HepG2 (cell line): ENCODE measurements at regions not wholly inside any gene's neighbourhood (a gene's known extent, or its start where the extent isn't known, plus 50 kb on each side); places are given as distances from the start of the nearest gene placed in this dataset.

ENCODE experiments used
- ATAC-seq: fragments of 200-7000 bp; cut with Tn5 transposase; 3 replicates; pipeline ENCODE4 v1.9.1; 2020; ENCODE audit warnings: mild to moderate bottlenecking, moderate library complexity
- BruUV-seq: library from RNA; stranded (reverse); fragments of 400-500 nt; replicated peaks from 2 replicates; lab custom pipeline; 2021; lab: Mats Ljungman, UMichigan
- CTCF ChIA-PET: fragments of 300-600 bp; formaldehyde crosslinking; extraction: SDS; loops from one replicate; lab custom pipeline; 2021; ENCODE audit warnings: low total read pairs, inconsistent platforms, low intra/inter-chr PET ratio; lab: Yijun Ruan, JAX
- POLR2A ChIA-PET: fragments of 350-600 bp; sonication (Branson Sonifier 250); formaldehyde crosslinking; loops from one replicate; lab custom pipeline; 2020; ENCODE audit warnings: antibody characterized with exemption, inconsistent platforms; lab: Yijun Ruan, JAX
- DNase-seq: peaks from one replicate; pipeline ENCODE4 v3.0.0-alpha.2; 2015; ENCODE audit warnings: low spot score
- FAIRE-seq: peaks from 3 replicates; lab custom pipeline; 2011; peaks lifted over from hg19 to GRCh38; lab: Jason Lieb, UNC
- H2AFZ ChIP-seq: one replicate; pipeline ENCODE4 v1.6.1; 2011; ENCODE audit warnings: low read length, inconsistent platforms
- H3K27ac ChIP-seq: fragments of 300-600 bp; 3 replicates; pipeline ENCODE4 v1.8.0; 2011; ENCODE audit warnings: mixed run types, mild to moderate bottlenecking, mixed read lengths, low read length, inconsistent platforms; ENCODE audit not compliant: insufficient read depth; ENCODE audit errors: extremely low read length
- H3K27me3 ChIP-seq, 2 experiments: fragments of 200-600 bp in 1 of 2; 2 replicates in 1 of 2; 3 replicates in 1 of 2; pipeline versions ENCODE4 v1.6.0 to v1.8.0; 2011; ENCODE audit warnings: low read length in 2 of 2, mild to moderate bottlenecking in 2 of 2, moderate library complexity in 2 of 2, inconsistent platforms in 1 of 2; ENCODE audit not compliant: insufficient read depth in 2 of 2, control insufficient read depth in 1 of 2
- H3K36me3 ChIP-seq, 2 experiments: fragments of 200-600 bp in 1 of 2; replicated peaks in 1 of 2; 2 replicates in 1 of 2; 3 replicates in 1 of 2; pipeline versions ENCODE4 v1.5.1 to v1.8.0; 2011; ENCODE audit warnings: low read length in 2 of 2, inconsistent platforms in 1 of 2; ENCODE audit not compliant: insufficient read depth in 2 of 2, control insufficient read depth in 1 of 2
- H3K4me1 ChIP-seq: 2 replicates; pipeline ENCODE4 v1.5.1; 2012; ENCODE audit warnings: low read length, inconsistent platforms; ENCODE audit not compliant: insufficient read depth
- H3K4me2 ChIP-seq: 2 replicates; pipeline ENCODE4 v1.6.0; 2011; ENCODE audit warnings: low read depth, low read length, inconsistent platforms
- H3K4me3 ChIP-seq, 3 experiments: fragments of 200-600 bp in 1 of 3; sonication (generic), shearing (Covaris generic) in 1 of 3; replicated peaks in 1 of 3; 2 replicates each; pipeline ENCODE4 v1.5.1; 2011 to 2016; ENCODE audit warnings: low read length in 3 of 3, inconsistent platforms in 2 of 3, low read depth in 2 of 3, mild to moderate bottlenecking in 2 of 3, control low read depth in 1 of 3, mixed read lengths in 1 of 3; ENCODE audit not compliant: insufficient read depth in 1 of 3
- H3K79me2 ChIP-seq: one replicate; pipeline ENCODE4 v1.6.1; 2011; ENCODE audit warnings: low read length, inconsistent platforms; ENCODE audit not compliant: insufficient read depth
- H3K9ac ChIP-seq: 2 replicates; pipeline ENCODE4 v1.6.0; 2011; ENCODE audit warnings: mild to moderate bottlenecking, low read depth, low read length, inconsistent platforms; ENCODE audit not compliant: insufficient read depth
- H3K9me3 ChIP-seq: 2 replicates; pipeline ENCODE4 v1.5.1; 2012; ENCODE audit warnings: mild to moderate bottlenecking, low read length
- H4K20me1 ChIP-seq: 2 replicates; pipeline ENCODE4 v1.6.0; 2011; ENCODE audit warnings: inconsistent platforms, mild to moderate bottlenecking, low read length, moderate library complexity; ENCODE audit not compliant: insufficient read depth
- HOMEZ ChIP-seq: IDR thresholded peaks from 2 replicates; pipeline ENCODE4 v1.6.1; 2016; ENCODE audit warnings: low read depth
- NKX3-1 ChIP-seq: sonication (generic); formaldehyde crosslinking; IDR thresholded peaks from 2 replicates; pipeline ENCODE4 v1.5.0; 2020; ENCODE audit warnings: missing genetic modification reagents
- RELA ChIP-seq: sonication (generic); formaldehyde crosslinking; IDR thresholded peaks from 2 replicates; pipeline ENCODE4 v1.4.0; 2020; ENCODE audit warnings: missing genetic modification reagents
- RFXANK ChIP-seq: IDR thresholded peaks from 2 replicates; pipeline ENCODE4 v1.6.1; 2016
- TBP ChIP-seq: sonication (generic); formaldehyde crosslinking; IDR thresholded peaks from 2 replicates; pipeline ENCODE4 v1.5.0; 2020; ENCODE audit warnings: missing genetic modification reagents
- TCF7L2 ChIP-seq: IDR thresholded peaks from 2 replicates; pipeline ENCODE4 v1.6.1; 2011; ENCODE audit warnings: mild to moderate bottlenecking, low read depth, low read length, moderate library complexity
- ZNF282 ChIP-seq: fragments of 450-650 bp; IDR thresholded peaks from 2 replicates; pipeline ENCODE4 v1.6.1; 2018; ENCODE audit not compliant: partially characterized antibody
- ZNF672 ChIP-seq: sonication (generic); formaldehyde crosslinking; IDR thresholded peaks from 2 replicates; pipeline ENCODE4 v1.8.1; 2022; ENCODE audit warnings: missing genetic modification reagents
- ZNF747 ChIP-seq: sonication (generic); formaldehyde crosslinking; IDR thresholded peaks from 2 replicates; pipeline ENCODE4 v1.8.1; 2023; ENCODE audit warnings: missing genetic modification reagents, mild to moderate bottlenecking, borderline replicate concordance
- ZSCAN29 ChIP-seq: sonication (generic); formaldehyde crosslinking; conservative IDR thresholded peaks from 2 replicates; pipeline ENCODE4 v1.4.0; 2020; ENCODE audit warnings: mild to moderate bottlenecking, missing genetic modification reagents
- WGBS: methylation state at CpG from one replicate; pipeline ENCODE4 v1.1.6; 2017; ENCODE audit warnings: low lambda C conversion rate; 5-methylcytosine and 5-hydroxymethylcytosine counted together
- in situ Hi-C: cut with HindIII; loops from 2 replicates; pipeline ENCODE4 v1.10.0; 2017; ENCODE audit warnings: low pct_unique_long_range_greater_than_20kb; ENCODE audit not compliant: extremely low pct_ligation_motif_present
- intact Hi-C: fragments of 100-400 bp; cut with micrococcal nuclease; formaldehyde crosslinking; loops from one replicate; pipeline ENCODE4 v1.10.0; 2022; ENCODE audit not compliant: unreplicated experiment
- TF ChIP-seq, protein P1 (sequence below): fragments of 450-650 bp; IDR thresholded peaks from 2 replicates; pipeline ENCODE4 v1.6.1; 2017
- TF ChIP-seq, protein P2 (sequence below): sonication (generic); formaldehyde crosslinking; IDR thresholded peaks from 2 replicates; pipeline ENCODE4 v1.5.0; 2020; ENCODE audit warnings: mild to moderate bottlenecking, missing genetic modification reagents
- TF ChIP-seq, protein P3 (sequence below): sonication (generic); formaldehyde crosslinking; IDR thresholded peaks from 2 replicates; pipeline ENCODE4 v1.4.0; 2020; ENCODE audit warnings: missing genetic modification reagents

DNA sequence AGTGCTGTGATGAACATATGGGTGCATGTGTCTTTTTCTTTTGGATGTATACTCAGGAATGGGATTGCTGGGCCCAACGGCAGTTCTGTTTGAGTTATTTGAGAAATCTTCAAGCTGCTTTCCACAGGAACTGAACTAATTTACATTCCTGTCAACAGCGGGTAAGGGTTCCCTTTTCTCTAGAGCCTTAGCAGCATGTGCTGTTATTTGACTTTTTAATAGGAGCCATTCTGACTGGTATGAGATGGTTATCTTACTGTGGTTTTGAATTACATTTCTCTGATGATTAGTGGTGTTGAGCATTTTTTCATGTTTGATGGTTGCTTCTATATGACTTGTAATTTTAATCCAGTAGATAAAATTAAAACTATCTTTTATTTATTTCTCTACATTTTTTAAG lies 1168.6 kb upstream of the ALCAM start:
- Histone ChIP-seq H3K27ac (no peak overlapping the region), H3K4me2 (no peak overlapping the region), H3K9ac (no peak overlapping the region), H3K4me3 (no peak overlapping the region), H3K36me3 (no peaks in the 10 kb centered on the region), H3K79me2 (no peaks in the 10 kb centered on the region), H3K4me1 (no peaks in the 10 kb centered on the region), H3K27me3 (no peaks in the 10 kb centered on the region), H2AFZ (no peak overlapping the region), H4K20me1 (no peaks in the 10 kb centered on the region), H3K9me3 (no peaks in the 10 kb centered on the region)
- CTCF ChIA-PET: no interaction called here
- intact Hi-C loops (no loop called here), in situ Hi-C loops (no loop called here)
- TF ChIP-seq RFXANK (no peak), TBP (CRISPR knock-in tag) (no peak), NKX3-1 (CRISPR knock-in tag) (no peak), TCF7L2 (no peak), ZNF747 (no peak), ZSCAN29 (CRISPR knock-in tag) (no peak), ZNF672 (CRISPR knock-in tag) (no peak), ZNF282 (no peak), HOMEZ (CRISPR knock-in tag) (no peak), RELA (no peak)
- TF ChIP-seq, protein P1, sequence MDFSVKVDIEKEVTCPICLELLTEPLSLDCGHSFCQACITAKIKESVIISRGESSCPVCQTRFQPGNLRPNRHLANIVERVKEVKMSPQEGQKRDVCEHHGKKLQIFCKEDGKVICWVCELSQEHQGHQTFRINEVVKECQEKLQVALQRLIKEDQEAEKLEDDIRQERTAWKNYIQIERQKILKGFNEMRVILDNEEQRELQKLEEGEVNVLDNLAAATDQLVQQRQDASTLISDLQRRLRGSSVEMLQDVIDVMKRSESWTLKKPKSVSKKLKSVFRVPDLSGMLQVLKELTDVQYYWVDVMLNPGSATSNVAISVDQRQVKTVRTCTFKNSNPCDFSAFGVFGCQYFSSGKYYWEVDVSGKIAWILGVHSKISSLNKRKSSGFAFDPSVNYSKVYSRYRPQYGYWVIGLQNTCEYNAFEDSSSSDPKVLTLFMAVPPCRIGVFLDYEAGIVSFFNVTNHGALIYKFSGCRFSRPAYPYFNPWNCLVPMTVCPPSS: no peak
- TF ChIP-seq, protein P2, sequence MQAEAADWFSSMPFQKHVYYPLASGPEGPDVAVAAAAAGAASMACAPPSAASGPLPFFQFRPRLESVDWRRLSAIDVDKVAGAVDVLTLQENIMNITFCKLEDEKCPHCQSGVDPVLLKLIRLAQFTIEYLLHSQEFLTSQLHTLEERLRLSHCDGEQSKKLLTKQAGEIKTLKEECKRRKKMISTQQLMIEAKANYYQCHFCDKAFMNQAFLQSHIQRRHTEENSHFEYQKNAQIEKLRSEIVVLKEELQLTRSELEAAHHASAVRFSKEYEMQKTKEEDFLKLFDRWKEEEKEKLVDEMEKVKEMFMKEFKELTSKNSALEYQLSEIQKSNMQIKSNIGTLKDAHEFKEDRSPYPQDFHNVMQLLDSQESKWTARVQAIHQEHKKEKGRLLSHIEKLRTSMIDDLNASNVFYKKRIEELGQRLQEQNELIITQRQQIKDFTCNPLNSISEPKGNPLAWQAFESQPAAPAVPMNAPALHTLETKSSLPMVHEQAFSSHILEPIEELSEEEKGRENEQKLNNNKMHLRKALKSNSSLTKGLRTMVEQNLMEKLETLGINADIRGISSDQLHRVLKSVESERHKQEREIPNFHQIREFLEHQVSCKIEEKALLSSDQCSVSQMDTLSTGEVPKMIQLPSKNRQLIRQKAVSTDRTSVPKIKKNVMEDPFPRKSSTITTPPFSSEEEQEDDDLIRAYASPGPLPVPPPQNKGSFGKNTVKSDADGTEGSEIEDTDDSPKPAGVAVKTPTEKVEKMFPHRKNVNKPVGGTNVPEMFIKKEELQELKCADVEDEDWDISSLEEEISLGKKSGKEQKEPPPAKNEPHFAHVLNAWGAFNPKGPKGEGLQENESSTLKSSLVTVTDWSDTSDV (CRISPR knock-in tag): no peak
- TF ChIP-seq, protein P3, sequence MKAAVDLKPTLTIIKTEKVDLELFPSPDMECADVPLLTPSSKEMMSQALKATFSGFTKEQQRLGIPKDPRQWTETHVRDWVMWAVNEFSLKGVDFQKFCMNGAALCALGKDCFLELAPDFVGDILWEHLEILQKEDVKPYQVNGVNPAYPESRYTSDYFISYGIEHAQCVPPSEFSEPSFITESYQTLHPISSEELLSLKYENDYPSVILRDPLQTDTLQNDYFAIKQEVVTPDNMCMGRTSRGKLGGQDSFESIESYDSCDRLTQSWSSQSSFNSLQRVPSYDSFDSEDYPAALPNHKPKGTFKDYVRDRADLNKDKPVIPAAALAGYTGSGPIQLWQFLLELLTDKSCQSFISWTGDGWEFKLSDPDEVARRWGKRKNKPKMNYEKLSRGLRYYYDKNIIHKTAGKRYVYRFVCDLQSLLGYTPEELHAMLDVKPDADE: no peak
- DNase-seq: no peak
- WGBS: 4% methylated on average over 2 of the region's 2 CpGs
- no peak for FAIRE-seq
- BruUV-seq: no TSS peak
- POLR2A ChIA-PET: no interaction called here
- no peak for ATAC-seq
